H9 (cell line): ENCODE measurements at regions not wholly inside any gene's neighbourhood (a gene's known extent, or its start where the extent isn't known, plus 50 kb on each side); places are given as distances from the start of the nearest gene placed in this dataset.

Experiments
- DNase-seq: peaks from one replicate; pipeline ENCODE4 v3.0.0-alpha.2; 2017
- H2AFZ ChIP-seq: one replicate; pipeline ENCODE4 v1.6.1; 2013; ENCODE audit warnings: mild to moderate bottlenecking, low read length, control low read depth, moderate library complexity
- H2AK5ac ChIP-seq: 2 replicates; pipeline ENCODE4 v1.6.1; 2013; ENCODE audit warnings: low read length, control low read depth, mixed read lengths; ENCODE audit not compliant: insufficient read length
- H2BK120ac ChIP-seq: one replicate; pipeline ENCODE4 v1.6.1; 2013; ENCODE audit warnings: low read depth, mild to moderate bottlenecking, low read length, control low read depth, inconsistent platforms; ENCODE audit not compliant: poor library complexity, severe bottlenecking
- H2BK12ac ChIP-seq: 2 replicates; pipeline ENCODE4 v1.6.1; 2013; ENCODE audit warnings: low read length, control low read depth, mixed read lengths, low read depth; ENCODE audit not compliant: insufficient read length
- H2BK15ac ChIP-seq: 2 replicates; pipeline ENCODE4 v1.6.1; 2013; ENCODE audit warnings: low read depth, low read length, control low read depth
- H2BK20ac ChIP-seq: one replicate; pipeline ENCODE4 v1.6.1; 2013; ENCODE audit warnings: low read depth, mild to moderate bottlenecking, low read length, control low read depth, inconsistent platforms; ENCODE audit not compliant: poor library complexity, severe bottlenecking
- H2BK5ac ChIP-seq: 2 replicates; pipeline ENCODE4 v1.6.1; 2013; ENCODE audit warnings: low read length, control low read depth, mixed read lengths; ENCODE audit not compliant: insufficient read length
- H3K14ac ChIP-seq: 2 replicates; pipeline ENCODE4 v1.6.1; 2013; ENCODE audit warnings: low read length, control low read depth; ENCODE audit not compliant: insufficient read depth
- H3K18ac ChIP-seq: 2 replicates; pipeline ENCODE4 v1.6.1; 2013; ENCODE audit warnings: low read depth, mild to moderate bottlenecking, mixed read lengths, low read length, control low read depth; ENCODE audit not compliant: insufficient read length
- H3K23ac ChIP-seq: 2 replicates; pipeline ENCODE4 v1.6.1; 2013; ENCODE audit warnings: low read length, control low read depth, mixed read lengths, low read depth; ENCODE audit not compliant: insufficient read length
- H3K23me2 ChIP-seq: 2 replicates; pipeline ENCODE4 v1.6.1; 2013; ENCODE audit warnings: low read depth, mild to moderate bottlenecking, mixed read lengths, low read length, control low read depth; ENCODE audit not compliant: insufficient read length, poor library complexity, severe bottlenecking
- H3K27ac ChIP-seq: 2 replicates; pipeline ENCODE4 v1.5.1; 2013; ENCODE audit warnings: low read length, control low read depth, mixed read lengths, low read depth; ENCODE audit not compliant: insufficient read length
- H3K27me3 ChIP-seq: 2 replicates; pipeline ENCODE4 v1.6.1; 2013; ENCODE audit warnings: low read length, control low read depth, inconsistent platforms; ENCODE audit not compliant: insufficient read depth
- H3K4ac ChIP-seq: 2 replicates; pipeline ENCODE4 v1.6.1; 2013; ENCODE audit warnings: low read depth, mild to moderate bottlenecking, control low read depth, inconsistent platforms, low read length, moderate library complexity
- H3K4me1 ChIP-seq: 2 replicates; pipeline ENCODE4 v1.6.1; 2013; ENCODE audit warnings: low read length, control low read depth, inconsistent platforms; ENCODE audit not compliant: insufficient read depth
- H3K4me2 ChIP-seq: 2 replicates; pipeline ENCODE4 v1.6.1; 2013; ENCODE audit warnings: low read length, control low read depth, mixed read lengths; ENCODE audit not compliant: insufficient read length, insufficient read depth
- H3K56ac ChIP-seq: 2 replicates; pipeline ENCODE4 v1.6.1; 2013; ENCODE audit warnings: low read depth, mild to moderate bottlenecking, mixed read lengths, low read length, control low read depth; ENCODE audit not compliant: insufficient read length
- H3K79me1 ChIP-seq: 2 replicates; pipeline ENCODE4 v1.6.1; 2013; ENCODE audit warnings: low read depth, mild to moderate bottlenecking, moderate library complexity, low read length, control low read depth, inconsistent platforms; ENCODE audit not compliant: insufficient read depth, poor library complexity, severe bottlenecking
- H3K79me2 ChIP-seq: 2 replicates; pipeline ENCODE4 v1.6.1; 2013; ENCODE audit warnings: low read length, control low read depth, inconsistent platforms; ENCODE audit not compliant: insufficient read depth
- H3K9ac ChIP-seq: 2 replicates; pipeline ENCODE4 v1.6.1; 2013; ENCODE audit warnings: low read length, control low read depth, mixed read lengths; ENCODE audit not compliant: insufficient read length; ENCODE audit errors: extremely low read depth
- H3K9me3 ChIP-seq: one replicate; pipeline ENCODE4 v1.6.1; 2013; ENCODE audit warnings: low read depth, low read length, inconsistent platforms; ENCODE audit not compliant: control insufficient read depth
- H3T11ph ChIP-seq: one replicate; pipeline ENCODE4 v1.6.1; 2013; ENCODE audit warnings: mild to moderate bottlenecking, low read length, control low read depth, inconsistent platforms
- H4K20me1 ChIP-seq: one replicate; pipeline ENCODE4 v1.6.1; 2013; ENCODE audit not compliant: control insufficient read depth, insufficient read length, insufficient read depth
- H4K5ac ChIP-seq: 2 replicates; pipeline ENCODE4 v1.6.1; 2013; ENCODE audit warnings: low read depth, mild to moderate bottlenecking, mixed read lengths, low read length, control low read depth; ENCODE audit not compliant: insufficient read length
- H4K8ac ChIP-seq: replicated peaks from 2 replicates; pipeline ENCODE4 v1.6.1; 2013; ENCODE audit warnings: low read length, control low read depth, mixed read lengths, low read depth; ENCODE audit not compliant: insufficient read length
- H4K91ac ChIP-seq: 2 replicates; pipeline ENCODE4 v1.6.1; 2013; ENCODE audit warnings: low read depth, mild to moderate bottlenecking, moderate library complexity, mixed read lengths, low read length, control low read depth; ENCODE audit not compliant: insufficient read length
- H3K27ac Mint-ChIP-seq, 3 experiments: 2 replicates in 2 of 3; 3 replicates in 1 of 3; pipeline ENCODE4 v1.8.0; 2020 to 2021; ENCODE audit warnings: mixed read lengths in 3 of 3, mild to moderate bottlenecking in 1 of 3, moderate library complexity in 1 of 3
- H3K27me3 Mint-ChIP-seq: 2 replicates; pipeline ENCODE4 v1.8.0; 2021; ENCODE audit warnings: low read depth, mild to moderate bottlenecking, moderate library complexity, mixed read lengths
- H3K36me3 Mint-ChIP-seq, 3 experiments: 2 replicates in 2 of 3; 3 replicates in 1 of 3; pipeline ENCODE4 v1.8.0; 2020 to 2021; ENCODE audit warnings: low read depth in 3 of 3, mixed read lengths in 3 of 3; ENCODE audit not compliant: insufficient read depth in 1 of 3
- H3K4me1 Mint-ChIP-seq, 2 experiments: 2 replicates each; pipeline ENCODE4 v1.8.0; 2020; ENCODE audit warnings: mixed read lengths in 2 of 2
- H3K4me3 Mint-ChIP-seq, 2 experiments: 2 replicates in 1 of 2; 3 replicates in 1 of 2; pipeline ENCODE4 v1.8.0; 2020 to 2021; ENCODE audit warnings: mild to moderate bottlenecking in 2 of 2, mixed read lengths in 2 of 2, moderate library complexity in 1 of 2
- H3K9me3 Mint-ChIP-seq, 2 experiments: 2 replicates in 1 of 2; 3 replicates in 1 of 2; pipeline ENCODE4 v1.8.0; 2020; ENCODE audit warnings: mild to moderate bottlenecking in 2 of 2, mixed read lengths in 2 of 2, moderate library complexity in 1 of 2
- WGBS: extraction: QIAGEN DNeasy Blood & Tissue Kit; methylation state at CpG from one replicate; pipeline ENCODE4 v1.1.7; 2013; ENCODE audit warnings: missing lambda C conversion rate, low lambda C conversion rate, mixed read lengths; ENCODE audit not compliant: insufficient read length; ENCODE audit errors: extremely low coverage; 5-methylcytosine and 5-hydroxymethylcytosine counted together
- TF ChIP-seq, protein P1 (sequence below): fragments of 200-600 bp; sonication (generic); conservative IDR thresholded peaks from 3 replicates; pipeline ENCODE4 v1.8.0; 2021; ENCODE audit warnings: antibody characterized with exemption, mild to moderate bottlenecking

DNA sequence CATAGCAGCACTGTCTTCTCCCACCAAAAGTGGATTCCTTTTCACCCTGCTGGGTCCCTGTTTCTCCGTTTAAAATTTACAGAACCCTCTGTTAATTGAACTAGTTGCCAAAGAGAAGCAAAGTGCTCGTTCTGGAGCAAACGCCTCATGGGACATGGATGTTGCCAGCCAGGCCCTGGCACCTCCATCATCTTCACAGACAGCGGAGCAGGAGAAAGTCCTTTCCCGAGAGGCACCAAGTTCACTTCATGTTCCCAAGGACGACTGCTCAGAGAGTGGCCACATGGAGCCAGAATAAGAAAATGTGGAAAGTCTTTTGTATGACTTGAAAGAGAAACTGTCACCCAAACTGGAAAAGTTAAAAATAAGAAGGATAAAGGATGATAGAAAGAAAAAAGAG lies 151.5 kb downstream of the SOX1 start:
- no peak overlapping the region for H4K91ac ChIP-seq
- no peak overlapping the region for H2BK20ac ChIP-seq
- no CpG with 5 or more reads among the region's 6 CpGs for WGBS
- H3K9ac ChIP-seq, result no peak overlapping the region
- H3K79me2 ChIP-seq, result no peaks in the 10 kb centered on the region
- Mint-ChIP-seq H3K27me3 (peaks cover 39% of the 10 kb centered on the region), H3K4me3 (no peak overlapping the region), H3K36me3 (no peaks in the 10 kb centered on the region), H3K9me3 (peaks cover 0 to 6% of the 10 kb centered on the region in 2 experiments; a peak in 1 of 5 replicates), H3K4me1 (peaks cover 2 to 14% of the 10 kb centered on the region in 2 experiments; a peak in 2 of 4 replicates), H3K27ac (no peak overlapping the region)
- H3T11ph ChIP-seq, result no peak overlapping the region
- H3K14ac ChIP-seq, result no peak overlapping the region
- H3K9me3 ChIP-seq, result no peaks in the 10 kb centered on the region
- H3K23ac ChIP-seq, result no peak overlapping the region
- H2BK5ac ChIP-seq, result no peak overlapping the region
- no peak overlapping the region for H3K4ac ChIP-seq
- no peak overlapping the region for H2BK12ac ChIP-seq
- no peak overlapping the region for H2BK15ac ChIP-seq
- peaks cover 2% of the 10 kb centered on the region for H3K23me2 ChIP-seq
- no peaks in the 10 kb centered on the region for H3K4me1 ChIP-seq
- H3K18ac ChIP-seq, result no peak overlapping the region
- H4K5ac ChIP-seq, result no peak overlapping the region
- H3K27me3 ChIP-seq, result no peaks in the 10 kb centered on the region
- no peak overlapping the region for H2BK120ac ChIP-seq
- TF ChIP-seq, protein P1, sequence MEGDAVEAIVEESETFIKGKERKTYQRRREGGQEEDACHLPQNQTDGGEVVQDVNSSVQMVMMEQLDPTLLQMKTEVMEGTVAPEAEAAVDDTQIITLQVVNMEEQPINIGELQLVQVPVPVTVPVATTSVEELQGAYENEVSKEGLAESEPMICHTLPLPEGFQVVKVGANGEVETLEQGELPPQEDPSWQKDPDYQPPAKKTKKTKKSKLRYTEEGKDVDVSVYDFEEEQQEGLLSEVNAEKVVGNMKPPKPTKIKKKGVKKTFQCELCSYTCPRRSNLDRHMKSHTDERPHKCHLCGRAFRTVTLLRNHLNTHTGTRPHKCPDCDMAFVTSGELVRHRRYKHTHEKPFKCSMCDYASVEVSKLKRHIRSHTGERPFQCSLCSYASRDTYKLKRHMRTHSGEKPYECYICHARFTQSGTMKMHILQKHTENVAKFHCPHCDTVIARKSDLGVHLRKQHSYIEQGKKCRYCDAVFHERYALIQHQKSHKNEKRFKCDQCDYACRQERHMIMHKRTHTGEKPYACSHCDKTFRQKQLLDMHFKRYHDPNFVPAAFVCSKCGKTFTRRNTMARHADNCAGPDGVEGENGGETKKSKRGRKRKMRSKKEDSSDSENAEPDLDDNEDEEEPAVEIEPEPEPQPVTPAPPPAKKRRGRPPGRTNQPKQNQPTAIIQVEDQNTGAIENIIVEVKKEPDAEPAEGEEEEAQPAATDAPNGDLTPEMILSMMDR, result no peak
- no peak overlapping the region for H3K27ac ChIP-seq
- no peak overlapping the region for H3K56ac ChIP-seq
- no peak overlapping the region for H3K4me2 ChIP-seq
- no peak overlapping the region for H2AFZ ChIP-seq
- no peak for DNase-seq
- H4K20me1 ChIP-seq, result no peaks in the 10 kb centered on the region
- no peak overlapping the region for H2AK5ac ChIP-seq
- no peak overlapping the region for H4K8ac ChIP-seq
- no peaks in the 10 kb centered on the region for H3K79me1 ChIP-seq
